Endothelial cell of umbilical vein (primary cell): ENCODE measurements at regions not wholly inside any gene's neighbourhood (a gene's known extent, or its start where the extent isn't known, plus 50 kb on each side); places are given as distances from the start of the nearest gene placed in this dataset.

Experiments used
- BruUV-seq: library from RNA; stranded (reverse); fragments of 400-500 nt; replicated peaks from 2 replicates; lab custom pipeline; 2021; lab: Mats Ljungman, UMichigan
- CTCF ChIA-PET: fragments of 300-600, 350-600 bp; sonication (Branson Sonifier 250); formaldehyde crosslinking; loops from one replicate; lab custom pipeline; 2021; ENCODE audit warnings: antibody characterized with exemption, inconsistent platforms; lab: Charles Lee
- POLR2A ChIA-PET: fragments of 300-600, 350-600 bp; sonication (Branson Sonifier 250); formaldehyde crosslinking; loops from one replicate; lab custom pipeline; 2021; ENCODE audit warnings: antibody characterized with exemption, inconsistent platforms; lab: Charles Lee
- DNase-seq: peaks from one replicate; pipeline ENCODE4 v3.0.0-alpha.2; 2011; ENCODE audit warnings: low read depth, low spot score
- FAIRE-seq: peaks from 2 replicates; lab custom pipeline; 2011; peaks lifted over from hg19 to GRCh38; lab: Jason Lieb, UNC
- H2AFZ ChIP-seq: 2 replicates; pipeline ENCODE4 v1.6.0; 2012; ENCODE audit warnings: low read depth, low read length, control low read depth, inconsistent platforms
- H3K27ac ChIP-seq: 2 replicates; pipeline ENCODE4 v1.5.1; 2011; ENCODE audit warnings: low read depth, mild to moderate bottlenecking, control low read depth, low read length, moderate library complexity; ENCODE audit not compliant: insufficient read depth
- H3K27me3 ChIP-seq, 2 experiments: 2 replicates each; pipeline versions ENCODE4 v1.6.0 to v1.6.1; 2011; ENCODE audit warnings: low read length in 2 of 2, mixed read lengths in 1 of 2; ENCODE audit not compliant: control insufficient read depth in 2 of 2, insufficient read depth in 2 of 2
- H3K36me3 ChIP-seq, 2 experiments: 2 replicates in 1 of 2; 3 replicates in 1 of 2; pipeline ENCODE4 v1.5.1; 2011; ENCODE audit warnings: low read length in 2 of 2, mild to moderate bottlenecking in 1 of 2, moderate library complexity in 1 of 2; ENCODE audit not compliant: control insufficient read depth in 2 of 2, insufficient read depth in 2 of 2; ENCODE audit errors: extremely low read depth in 1 of 2
- H3K4me1 ChIP-seq: 3 replicates; pipeline ENCODE4 v1.5.1; 2011; ENCODE audit warnings: mild to moderate bottlenecking, low read length; ENCODE audit not compliant: control insufficient read depth, insufficient read depth; ENCODE audit errors: extremely low read depth
- H3K4me2 ChIP-seq: 2 replicates; pipeline ENCODE4 v1.6.1; 2011; ENCODE audit warnings: low read length, control low read depth, mixed read lengths; ENCODE audit not compliant: insufficient read depth
- H3K4me3 ChIP-seq, 3 experiments: fragments of 200-600 bp in 1 of 3; sonication (generic), shearing (Covaris generic) in 1 of 3; replicated peaks in 1 of 3; 2 replicates each; pipeline ENCODE4 v1.5.1; 2011 to 2016; ENCODE audit warnings: control low read depth in 3 of 3, low read length in 3 of 3, mild to moderate bottlenecking in 2 of 3, inconsistent platforms in 1 of 3, low read depth in 1 of 3, moderate library complexity in 1 of 3; ENCODE audit not compliant: insufficient read depth in 1 of 3
- H3K79me2 ChIP-seq: 2 replicates; pipeline ENCODE4 v1.6.0; 2012; ENCODE audit warnings: low read length, inconsistent platforms; ENCODE audit not compliant: control insufficient read depth, insufficient read depth
- H3K9ac ChIP-seq: replicated peaks from 2 replicates; pipeline ENCODE3; 2011; ENCODE audit warnings: low read length, control low read depth; ENCODE audit not compliant: insufficient read depth; ENCODE audit errors: extremely low read depth
- H3K9me1 ChIP-seq: replicated peaks from 3 replicates; pipeline ENCODE4 v1.6.0; 2011; ENCODE audit warnings: mild to moderate bottlenecking, low read length; ENCODE audit not compliant: control insufficient read depth, insufficient read depth; ENCODE audit errors: extremely low read depth
- H3K9me3 ChIP-seq: replicated peaks from 2 replicates; pipeline ENCODE4 v1.5.1; 2012; ENCODE audit warnings: low read length, inconsistent platforms; ENCODE audit not compliant: control insufficient read depth, insufficient read depth
- H4K20me1 ChIP-seq: replicated peaks from 2 replicates; pipeline ENCODE3; 2011; ENCODE audit warnings: mild to moderate bottlenecking, low read length; ENCODE audit not compliant: control insufficient read depth, insufficient read depth; ENCODE audit errors: extremely low read depth
- EZH2 ChIP-seq: IDR thresholded peaks from 2 replicates; pipeline ENCODE4 v1.6.1; 2012; ENCODE audit warnings: borderline replicate concordance, low read depth, mild to moderate bottlenecking, moderate library complexity, low read length, inconsistent platforms; ENCODE audit not compliant: severe bottlenecking
- FOS ChIP-seq: IDR thresholded peaks from 2 replicates; pipeline ENCODE4 v1.6.1; 2011; ENCODE audit warnings: mild to moderate bottlenecking, low read length, moderate library complexity, borderline replicate concordance; ENCODE audit not compliant: insufficient read depth
- GATA2 ChIP-seq: IDR thresholded peaks from 2 replicates; pipeline ENCODE4 v1.7.0; 2011; ENCODE audit warnings: low read depth, mild to moderate bottlenecking, moderate library complexity, mixed read lengths, low read length; ENCODE audit not compliant: insufficient read length, insufficient read depth
- JUN ChIP-seq: IDR thresholded peaks from 2 replicates; pipeline ENCODE4 v1.6.1; 2011; ENCODE audit warnings: borderline replicate concordance, low read depth; ENCODE audit not compliant: insufficient read length, insufficient read depth
- MYC ChIP-seq: IDR thresholded peaks from one replicate; pipeline ENCODE4 v1.6.1; 2011; ENCODE audit warnings: mild to moderate bottlenecking, low read depth, low read length
- POLR2A ChIP-seq: IDR thresholded peaks from 2 replicates; pipeline ENCODE4 v1.6.1; 2012; ENCODE audit warnings: low read depth, mild to moderate bottlenecking, control low read depth, low read length
- POLR2AphosphoS5 ChIP-seq: IDR thresholded peaks from 2 replicates; pipeline ENCODE4 v1.6.1; 2012; ENCODE audit warnings: low read depth, mild to moderate bottlenecking, control low read depth, low read length, moderate library complexity; ENCODE audit not compliant: insufficient read depth
- dilution Hi-C: fragments of 300-500 bp; cut with MboI; formaldehyde crosslinking; loops from one replicate; pipeline ENCODE4 v1.15.0; 2019; ENCODE audit warnings: low sequenced_read_pairs; ENCODE audit not compliant: extremely low pct_ligation_motif_present
- intact Hi-C: fragments of 100-400 bp; cut with micrococcal nuclease; formaldehyde crosslinking; loops from one replicate; pipeline ENCODE4 v1.10.0; 2022
- TF ChIP-seq, protein P1 (sequence below), 2 donors: IDR thresholded peaks; 1 replicate in 1 of 2; 2 replicates in 1 of 2; pipeline ENCODE4 v1.5.1; 2011; ENCODE audit warnings: low read length in 2 of 2, mild to moderate bottlenecking in 2 of 2, moderate library complexity in 2 of 2, control low read depth in 1 of 2, inconsistent platforms in 1 of 2, low read depth in 1 of 2; ENCODE audit not compliant: insufficient read depth in 1 of 2; ENCODE audit errors: extremely low read depth in 1 of 2
- TF ChIP-seq, protein P2 (sequence below): IDR thresholded peaks from 2 replicates; pipeline ENCODE4 v1.6.1; 2011; ENCODE audit not compliant: insufficient read depth, insufficient read length

DNA sequence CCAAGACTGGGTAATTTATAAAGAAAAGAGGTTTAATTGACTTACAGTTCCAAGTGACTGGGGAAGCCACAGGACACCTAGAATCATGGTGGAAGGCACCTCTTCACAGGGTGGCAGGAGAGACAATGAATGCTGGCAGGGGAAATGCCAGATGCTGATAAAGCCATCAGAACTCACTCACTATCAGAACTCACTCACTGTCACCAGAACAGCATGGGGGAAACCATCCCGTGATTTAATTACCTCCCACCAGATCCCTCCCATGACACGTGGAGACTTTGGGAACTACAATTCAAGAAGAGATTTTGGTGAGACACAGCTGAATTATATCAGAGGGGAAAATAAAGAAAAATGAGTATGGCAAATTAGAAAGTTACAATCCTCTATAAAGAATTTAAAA lies 310.9 kb downstream of the BCHE start:
- ChIA-PET CTCF (interaction anchor here (1.1 kb wide), 1 partner anchor 15 kb away, joined by 3 read pairs; no protein-coding TSS in a partner anchor), POLR2A (no interaction called here)
- Histone ChIP-seq H3K36me3 (no peaks in the 10 kb centered on the region), H3K9me3 (peaks cover 2% of the 10 kb centered on the region), H3K4me2 (no peak overlapping the region), H3K9me1 (no peaks in the 10 kb centered on the region), H4K20me1 (no peaks in the 10 kb centered on the region), H2AFZ (no peak overlapping the region), H3K27ac (no peak overlapping the region), H3K79me2 (no peaks in the 10 kb centered on the region), H3K4me1 (no peaks in the 10 kb centered on the region), H3K27me3 (no peaks in the 10 kb centered on the region), H3K9ac (no peak overlapping the region), H3K4me3 (no peak overlapping the region)
- DNase-seq (no peak), FAIRE-seq (no peak)
- intact Hi-C loops, result no loop called here
- TF ChIP-seq JUN (no peak), POLR2A (no peak), POLR2AphosphoS5 (no peak), FOS (no peak)
- TF ChIP-seq, protein P1, sequence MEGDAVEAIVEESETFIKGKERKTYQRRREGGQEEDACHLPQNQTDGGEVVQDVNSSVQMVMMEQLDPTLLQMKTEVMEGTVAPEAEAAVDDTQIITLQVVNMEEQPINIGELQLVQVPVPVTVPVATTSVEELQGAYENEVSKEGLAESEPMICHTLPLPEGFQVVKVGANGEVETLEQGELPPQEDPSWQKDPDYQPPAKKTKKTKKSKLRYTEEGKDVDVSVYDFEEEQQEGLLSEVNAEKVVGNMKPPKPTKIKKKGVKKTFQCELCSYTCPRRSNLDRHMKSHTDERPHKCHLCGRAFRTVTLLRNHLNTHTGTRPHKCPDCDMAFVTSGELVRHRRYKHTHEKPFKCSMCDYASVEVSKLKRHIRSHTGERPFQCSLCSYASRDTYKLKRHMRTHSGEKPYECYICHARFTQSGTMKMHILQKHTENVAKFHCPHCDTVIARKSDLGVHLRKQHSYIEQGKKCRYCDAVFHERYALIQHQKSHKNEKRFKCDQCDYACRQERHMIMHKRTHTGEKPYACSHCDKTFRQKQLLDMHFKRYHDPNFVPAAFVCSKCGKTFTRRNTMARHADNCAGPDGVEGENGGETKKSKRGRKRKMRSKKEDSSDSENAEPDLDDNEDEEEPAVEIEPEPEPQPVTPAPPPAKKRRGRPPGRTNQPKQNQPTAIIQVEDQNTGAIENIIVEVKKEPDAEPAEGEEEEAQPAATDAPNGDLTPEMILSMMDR (IDR thresholded peaks at IDR 0.05; ENCODE audit: extremely low read depth in 1 of 2, insufficient read depth in 1 of 2, low read depth in 1 of 2, low read length in 2 of 2), result no peak
- TF ChIP-seq, protein P2, sequence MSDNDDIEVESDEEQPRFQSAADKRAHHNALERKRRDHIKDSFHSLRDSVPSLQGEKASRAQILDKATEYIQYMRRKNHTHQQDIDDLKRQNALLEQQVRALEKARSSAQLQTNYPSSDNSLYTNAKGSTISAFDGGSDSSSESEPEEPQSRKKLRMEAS, result no peak
- dilution Hi-C loops, result no loop called here
- no TSS peak for BruUV-seq

DNA sequence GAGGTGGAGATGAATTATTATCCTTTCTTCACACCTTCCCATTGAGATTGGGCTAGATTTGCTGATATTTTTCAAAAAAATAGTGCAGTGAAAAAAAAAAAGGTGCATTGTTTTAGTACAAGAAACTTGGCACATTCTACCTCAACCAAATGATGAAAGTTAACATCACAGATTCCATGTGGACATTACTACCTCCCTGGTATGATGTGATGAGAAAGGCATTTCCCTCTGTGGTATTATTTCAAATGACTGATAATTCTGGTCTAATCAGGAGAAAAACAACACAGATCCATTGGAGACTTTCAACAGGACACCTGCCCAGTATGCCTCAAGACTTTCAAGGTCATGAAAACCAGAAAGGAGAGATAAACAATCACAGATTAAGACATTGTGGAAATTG lies 313.4 kb downstream of the BCHE start:
- Histone ChIP-seq H3K9me3 (peaks cover 2% of the 10 kb centered on the region), H3K27me3 (no peaks in the 10 kb centered on the region), H3K4me1 (no peaks in the 10 kb centered on the region), H4K20me1 (no peaks in the 10 kb centered on the region), H3K79me2 (no peaks in the 10 kb centered on the region), H3K27ac (no peak overlapping the region), H3K4me3 (no peak overlapping the region), H3K9ac (no peak overlapping the region), H3K36me3 (no peaks in the 10 kb centered on the region), H3K9me1 (no peaks in the 10 kb centered on the region), H3K4me2 (no peak overlapping the region), H2AFZ (no peak overlapping the region)
- BruUV-seq, result no TSS peak
- no peak for DNase-seq
- dilution Hi-C loops (no loop called here), intact Hi-C loops (no loop called here)
- FAIRE-seq, result no peak
- TF ChIP-seq GATA2, result no peak
- TF ChIP-seq EZH2, result no peak
- TF ChIP-seq JUN, result no peak
- no peak for TF ChIP-seq FOS
- no peak for TF ChIP-seq POLR2AphosphoS5
- TF ChIP-seq POLR2A, result no peak
- TF ChIP-seq MYC, result no peak
- TF ChIP-seq, protein P1 (IDR thresholded peaks at IDR 0.05; ENCODE audit: extremely low read depth in 1 of 2, insufficient read depth in 1 of 2, low read depth in 1 of 2, low read length in 2 of 2), result no peak
- TF ChIP-seq, protein P2, result no peak
- POLR2A ChIA-PET, result no interaction called here
- CTCF ChIA-PET, result no interaction called here
